GM12873 (cell line): ENCODE measurements at regions not wholly inside any gene's neighbourhood (a gene's known extent, or its start where the extent isn't known, plus 50 kb on each side); places are given as distances from the start of the nearest gene placed in this dataset.

ENCODE experiments used
- CTCF ChIP-seq: IDR thresholded peaks from 2 replicates; pipeline ENCODE4 v1.5.1; 2012; ENCODE audit warnings: low read depth, mild to moderate bottlenecking, moderate library complexity, low read length, control low read depth; ENCODE audit not compliant: insufficient read depth; ENCODE audit errors: missing control alignments

GRCh38 chr7:85483177-85483576 lies 296.3 kb upstream of the SEMA3D start:
- TF ChIP-seq CTCF, result no peak

- no peak for TF ChIP-seq CTCF
These were observed 293.8 kb upstream of the SEMA3D start for GRCh38 chr7:85480666-85481065.

- no peak for TF ChIP-seq CTCF
These were observed 293.2 kb upstream of the SEMA3D start for GRCh38 chr7:85479918-85480643.

- no peak for TF ChIP-seq CTCF
These were observed 291.7 kb upstream of the SEMA3D start for GRCh38 chr7:85478530-85478929.

GRCh38 chr7:85475476-85475875 lies 288.6 kb upstream of the SEMA3D start:
- TF ChIP-seq CTCF, result no peak

GRCh38 chr7:85475071-85475470 lies 288.2 kb upstream of the SEMA3D start:
- TF ChIP-seq CTCF, result no peak

- no peak for TF ChIP-seq CTCF
These were observed 287.4 kb upstream of the SEMA3D start for GRCh38 chr7:85474234-85474633.
